CD4-positive, alpha-beta T cell treated with Interferon alpha-2 for 1 hour (primary cell): ENCODE measurements at regions not wholly inside any gene's neighbourhood (a gene's known extent, or its start where the extent isn't known, plus 50 kb on each side); places are given as distances from the start of the nearest gene placed in this dataset.
"Not testable (repeated sequence)": the region's sequence is repeated elsewhere in the genome, so short reads cannot be mapped to it uniquely, and the experiment has no call there.

ENCODE experiments used
- DNase-seq, 2 donors: peaks; one replicate each; pipeline ENCODE4 v3.0.0-alpha.2; 2020 to 2022

GRCh38 chr1:29767769-29768425 is 531.6 kb downstream of the PTPRU start:
- DNase-seq = no peak

DNA sequence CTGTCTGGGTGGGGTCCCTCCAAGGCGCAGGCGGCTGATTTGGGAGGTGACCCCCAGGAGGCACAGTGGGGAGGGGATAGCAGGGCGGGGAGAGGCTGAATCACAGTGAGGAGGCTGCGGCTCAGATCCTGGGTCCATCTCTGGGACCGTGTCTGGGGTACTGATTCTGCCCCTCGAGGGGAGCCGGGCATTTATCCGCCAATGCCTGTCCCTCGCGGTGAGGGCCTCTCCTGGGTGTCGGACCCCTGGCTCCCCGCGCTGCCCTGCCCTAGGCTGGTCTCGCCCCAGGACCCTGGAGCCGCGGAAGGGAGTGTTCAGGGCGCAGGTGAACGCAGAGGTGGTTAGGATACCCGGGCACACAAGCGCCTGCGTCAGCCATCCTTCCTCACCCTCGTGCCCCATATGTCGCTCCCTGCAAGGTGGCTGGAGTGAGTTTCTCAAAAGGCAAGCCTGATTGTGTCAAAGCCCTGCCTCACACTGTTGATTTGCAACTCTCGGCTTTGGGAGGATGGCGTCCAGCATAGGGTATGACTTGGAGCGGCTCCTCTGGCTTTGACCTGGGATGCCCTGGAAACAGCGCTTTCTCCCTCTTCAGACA is 530.9 kb downstream of the PTPRU start:
- DNase-seq = no peak

- DNase-seq = no peak
These were observed 526.3 kb downstream of the PTPRU start for GRCh38 chr1:29762635-29763034.

GRCh38 chr1:29761159-29761928 is 525.0 kb downstream of the PTPRU start:
- DNase-seq = no peak

DNA sequence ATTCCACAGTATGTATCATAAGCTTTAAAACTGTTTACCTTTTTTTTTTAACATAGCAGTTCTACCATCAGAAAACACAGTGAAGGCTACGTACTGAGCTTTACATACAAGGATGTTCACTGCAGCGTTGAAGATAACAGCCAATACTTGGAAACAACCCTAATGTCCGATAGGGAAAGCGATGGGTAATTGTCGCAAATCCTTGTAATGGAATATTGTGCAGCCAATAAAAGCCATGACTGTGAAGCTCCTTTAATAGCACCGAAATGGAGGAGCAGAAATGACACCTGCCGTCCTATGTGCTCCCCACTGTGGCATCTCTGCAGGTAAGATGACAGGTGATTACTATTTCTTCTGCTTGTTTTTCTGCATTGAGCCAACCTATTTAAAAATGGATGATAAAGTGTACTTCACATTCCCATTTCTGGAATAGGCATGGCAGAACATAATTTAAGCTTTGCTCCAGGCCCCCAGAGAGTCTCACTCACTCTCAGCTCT is 523.8 kb downstream of the PTPRU start:
- DNase-seq = no peak

GRCh38 chr1:29758781-29759499 is 522.6 kb downstream of the PTPRU start:
- DNase-seq = no peak

DNA sequence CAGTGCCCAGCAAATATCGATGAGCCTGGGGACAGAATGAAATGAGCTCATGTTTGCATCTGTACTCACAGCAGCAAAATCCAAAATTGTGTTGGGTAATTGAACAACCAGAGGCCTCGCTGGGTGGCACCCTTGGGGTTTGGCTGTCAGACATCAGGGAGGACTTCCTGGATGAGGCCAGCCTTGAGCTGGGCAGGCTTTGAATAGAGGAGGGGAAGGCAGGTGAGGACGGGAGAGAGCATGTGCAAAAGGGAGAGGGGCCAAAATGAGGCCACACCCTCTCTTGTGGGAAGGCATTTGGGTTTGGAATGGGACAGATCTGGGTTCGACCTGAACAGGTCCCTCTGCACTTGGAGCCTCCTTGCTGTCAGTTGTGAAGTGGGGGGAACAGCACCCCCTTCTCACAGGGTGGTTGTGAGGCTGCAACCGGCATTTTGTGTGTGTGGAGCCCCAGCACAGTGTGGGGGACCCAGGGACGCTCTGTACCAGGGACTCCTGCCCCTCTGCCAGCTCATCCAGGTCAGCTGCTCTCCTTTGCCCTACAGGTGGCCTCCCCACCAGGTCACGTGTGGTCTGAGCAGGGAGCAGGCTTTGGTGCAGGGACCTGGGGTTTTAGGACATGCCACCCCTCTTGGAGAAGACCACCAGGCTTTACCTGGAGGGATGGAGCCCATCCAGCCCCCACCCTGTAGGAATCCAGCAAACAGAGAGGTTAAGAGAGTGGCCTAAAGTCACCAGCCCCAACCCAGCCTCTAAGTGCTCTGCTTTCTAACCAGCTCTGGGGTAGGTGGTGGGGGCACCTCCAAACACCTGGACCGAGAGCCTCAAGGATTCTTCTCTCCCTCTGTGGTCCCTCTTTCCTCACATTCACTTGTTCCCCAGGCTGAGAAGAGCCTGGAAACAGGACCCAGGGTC is 521.8 kb downstream of the PTPRU start:
- no peak for DNase-seq

- DNase-seq = no peak
These were observed 520.8 kb downstream of the PTPRU start for GRCh38 chr1:29756901-29757725.

DNA sequence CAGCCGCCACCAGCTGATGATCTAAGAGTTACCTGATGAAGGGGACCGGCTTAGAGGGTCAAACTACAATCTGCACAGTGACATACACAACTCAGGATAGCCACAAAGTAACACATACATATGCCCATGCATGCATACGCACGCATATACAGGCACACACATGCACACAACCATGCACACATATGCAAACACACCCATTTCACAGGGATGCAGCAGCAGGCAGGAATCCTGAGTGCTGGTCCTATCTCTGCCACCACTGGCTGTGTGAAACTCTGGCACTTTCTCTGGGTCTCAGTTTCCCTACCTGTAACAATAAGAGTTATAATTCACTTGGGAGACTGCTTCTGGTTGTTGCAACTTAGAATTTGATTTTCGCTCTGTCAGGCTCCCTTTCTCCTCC is 520.2 kb downstream of the PTPRU start:
- DNase-seq = no peak

DNA sequence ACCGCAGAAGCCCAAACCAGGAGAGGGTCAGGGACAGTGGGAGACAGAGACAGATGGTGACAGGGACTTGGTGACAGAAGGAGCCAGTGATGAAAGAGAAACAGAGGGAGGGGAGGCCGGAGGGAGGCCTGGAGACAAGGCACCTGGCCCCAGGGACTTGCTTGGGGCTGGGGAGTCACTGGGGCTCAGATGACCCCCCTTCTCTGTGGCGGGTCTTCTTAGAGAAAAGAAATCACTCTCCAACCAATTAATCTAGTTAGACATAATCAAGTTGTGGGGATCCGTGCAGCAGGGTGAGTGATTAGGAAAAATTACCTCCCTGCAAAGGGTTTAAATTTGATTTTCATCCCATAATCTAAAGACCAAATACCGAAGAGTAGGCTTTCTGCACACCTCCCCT is 519.8 kb downstream of the PTPRU start:
- no peak for DNase-seq

GRCh38 chr1:29755412-29756015 is 519.2 kb downstream of the PTPRU start:
- DNase-seq = not testable (repeated sequence)

- DNase-seq = no peak
These were observed 518.5 kb downstream of the PTPRU start for GRCh38 chr1:29754573-29755375.

- DNase-seq = no peak
These were observed 517.6 kb downstream of the PTPRU start for GRCh38 chr1:29753771-29754572.

DNA sequence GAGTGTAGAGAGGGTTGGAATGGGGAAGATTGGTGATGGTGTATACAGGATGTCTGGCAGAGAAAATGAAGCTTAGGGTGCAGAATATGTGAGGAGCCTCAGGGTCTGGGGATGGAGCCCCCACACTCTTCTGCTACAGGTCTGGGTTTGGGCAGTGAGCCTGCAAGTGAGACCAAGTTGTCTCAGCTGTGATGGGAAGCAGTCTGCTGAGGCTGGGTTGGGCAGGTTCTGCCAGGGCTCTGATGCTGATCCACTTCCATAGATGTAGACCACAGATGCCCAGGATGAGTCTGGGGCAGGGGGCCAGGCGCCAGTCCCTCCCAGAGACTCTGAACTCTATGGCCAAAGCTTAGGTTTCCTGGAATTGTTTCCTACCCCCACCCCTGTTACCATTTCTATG is 516.9 kb downstream of the PTPRU start:
- DNase-seq = no peak

DNA sequence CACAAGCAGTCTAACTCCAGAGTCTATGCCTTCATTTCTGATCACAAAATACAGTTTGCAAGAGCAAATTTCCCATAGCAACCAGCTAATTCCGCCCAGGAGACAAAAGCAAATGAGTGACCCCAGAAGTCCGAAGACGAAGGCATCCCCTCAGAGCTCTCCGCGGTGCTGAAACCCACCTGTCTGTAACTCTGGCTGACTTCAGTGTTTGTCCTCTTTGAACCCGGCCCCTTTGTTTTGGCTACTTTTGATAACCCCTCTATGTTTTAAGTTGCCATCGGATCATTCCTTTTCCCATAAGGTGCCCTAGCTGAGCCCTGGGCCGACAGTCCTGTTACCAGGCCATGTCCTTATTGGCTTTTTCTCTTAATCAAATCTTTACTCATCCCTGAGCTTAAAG is 515.8 kb downstream of the PTPRU start:
- no peak for DNase-seq

GRCh38 chr1:29749024-29749945 is 513.0 kb downstream of the PTPRU start:
- no peak for DNase-seq

- DNase-seq = no peak
These were observed 510.9 kb downstream of the PTPRU start for GRCh38 chr1:29747196-29747595.
